Type B pancreatic cell (in vitro differentiated cells): ENCODE measurements at regions not wholly inside any gene's neighbourhood (a gene's known extent, or its start where the extent isn't known, plus 50 kb on each side); places are given as distances from the start of the nearest gene placed in this dataset.

ENCODE experiments used
- DNase-seq: peaks from one replicate; pipeline ENCODE4 v3.0.0; 2021; ENCODE audit warnings: mixed read lengths; ENCODE audit not compliant: unreplicated experiment; ENCODE audit errors: extremely low spot score
- H3K27ac Mint-ChIP-seq: 2 replicates; pipeline ENCODE4 v1.8.0; 2021; ENCODE audit warnings: mild to moderate bottlenecking, mixed read lengths
- H3K27me3 Mint-ChIP-seq: 2 replicates; pipeline ENCODE4 v1.8.0; 2021; ENCODE audit warnings: mixed read lengths
- H3K36me3 Mint-ChIP-seq: 2 replicates; pipeline ENCODE4 v1.8.0; 2021; ENCODE audit warnings: mixed read lengths
- H3K4me1 Mint-ChIP-seq: one replicate; pipeline ENCODE4 v1.8.0; 2021; ENCODE audit warnings: mixed read lengths; ENCODE audit not compliant: unreplicated experiment
- H3K4me3 Mint-ChIP-seq: 2 replicates; pipeline ENCODE4 v1.8.0; 2021; ENCODE audit warnings: mild to moderate bottlenecking, mixed read lengths
- H3K9me3 Mint-ChIP-seq: 2 replicates; pipeline ENCODE4 v1.8.0; 2021; ENCODE audit warnings: mixed read lengths
- TF ChIP-seq, protein P1 (sequence below): fragments of 200-600 bp; sonication (generic); conservative IDR thresholded peaks from 2 replicates; pipeline ENCODE4 v1.5.0; 2021; ENCODE audit warnings: antibody characterized with exemption, mild to moderate bottlenecking

DNA sequence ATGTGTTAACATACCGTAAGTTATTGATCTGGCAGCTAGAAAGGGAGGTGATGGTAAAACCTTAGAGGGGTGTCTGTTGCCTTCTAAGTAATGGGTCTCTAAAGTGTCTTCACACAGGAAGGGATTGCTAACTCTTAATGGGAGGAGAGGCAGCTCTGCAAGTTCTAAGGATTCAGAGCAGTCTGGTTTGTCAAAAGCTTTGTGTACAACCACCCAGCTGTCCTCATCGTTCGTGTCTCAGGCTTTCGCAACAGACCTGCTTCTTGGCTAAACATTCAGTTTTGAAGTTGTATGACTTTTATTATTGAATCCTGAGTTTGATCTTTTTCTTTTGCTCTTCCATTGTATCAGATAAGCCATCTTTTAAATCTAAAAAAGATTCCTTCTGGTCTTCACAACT lies 404.9 kb downstream of the SQOR start:
- H3K9me3 Mint-ChIP-seq, result no peaks in the 10 kb centered on the region
- no peaks in the 10 kb centered on the region for H3K4me1 Mint-ChIP-seq
- no peak overlapping the region for H3K27ac Mint-ChIP-seq
- DNase-seq, result no peak
- H3K27me3 Mint-ChIP-seq, result no peaks in the 10 kb centered on the region
- TF ChIP-seq, protein P1, sequence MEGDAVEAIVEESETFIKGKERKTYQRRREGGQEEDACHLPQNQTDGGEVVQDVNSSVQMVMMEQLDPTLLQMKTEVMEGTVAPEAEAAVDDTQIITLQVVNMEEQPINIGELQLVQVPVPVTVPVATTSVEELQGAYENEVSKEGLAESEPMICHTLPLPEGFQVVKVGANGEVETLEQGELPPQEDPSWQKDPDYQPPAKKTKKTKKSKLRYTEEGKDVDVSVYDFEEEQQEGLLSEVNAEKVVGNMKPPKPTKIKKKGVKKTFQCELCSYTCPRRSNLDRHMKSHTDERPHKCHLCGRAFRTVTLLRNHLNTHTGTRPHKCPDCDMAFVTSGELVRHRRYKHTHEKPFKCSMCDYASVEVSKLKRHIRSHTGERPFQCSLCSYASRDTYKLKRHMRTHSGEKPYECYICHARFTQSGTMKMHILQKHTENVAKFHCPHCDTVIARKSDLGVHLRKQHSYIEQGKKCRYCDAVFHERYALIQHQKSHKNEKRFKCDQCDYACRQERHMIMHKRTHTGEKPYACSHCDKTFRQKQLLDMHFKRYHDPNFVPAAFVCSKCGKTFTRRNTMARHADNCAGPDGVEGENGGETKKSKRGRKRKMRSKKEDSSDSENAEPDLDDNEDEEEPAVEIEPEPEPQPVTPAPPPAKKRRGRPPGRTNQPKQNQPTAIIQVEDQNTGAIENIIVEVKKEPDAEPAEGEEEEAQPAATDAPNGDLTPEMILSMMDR, result no peak
- H3K36me3 Mint-ChIP-seq, result no peaks in the 10 kb centered on the region
- no peak overlapping the region for H3K4me3 Mint-ChIP-seq

- no peak for DNase-seq
- H3K4me3 Mint-ChIP-seq, result no peak overlapping the region
- no peak overlapping the region for H3K27ac Mint-ChIP-seq
- no peaks in the 10 kb centered on the region for H3K9me3 Mint-ChIP-seq
- H3K36me3 Mint-ChIP-seq, result no peaks in the 10 kb centered on the region
- H3K27me3 Mint-ChIP-seq, result no peaks in the 10 kb centered on the region
- TF ChIP-seq, protein P1, result no peak
- no peaks in the 10 kb centered on the region for H3K4me1 Mint-ChIP-seq
Measured at GRCh38 chr15:46041905-46042304, 407.1 kb downstream of the SQOR start.

DNA sequence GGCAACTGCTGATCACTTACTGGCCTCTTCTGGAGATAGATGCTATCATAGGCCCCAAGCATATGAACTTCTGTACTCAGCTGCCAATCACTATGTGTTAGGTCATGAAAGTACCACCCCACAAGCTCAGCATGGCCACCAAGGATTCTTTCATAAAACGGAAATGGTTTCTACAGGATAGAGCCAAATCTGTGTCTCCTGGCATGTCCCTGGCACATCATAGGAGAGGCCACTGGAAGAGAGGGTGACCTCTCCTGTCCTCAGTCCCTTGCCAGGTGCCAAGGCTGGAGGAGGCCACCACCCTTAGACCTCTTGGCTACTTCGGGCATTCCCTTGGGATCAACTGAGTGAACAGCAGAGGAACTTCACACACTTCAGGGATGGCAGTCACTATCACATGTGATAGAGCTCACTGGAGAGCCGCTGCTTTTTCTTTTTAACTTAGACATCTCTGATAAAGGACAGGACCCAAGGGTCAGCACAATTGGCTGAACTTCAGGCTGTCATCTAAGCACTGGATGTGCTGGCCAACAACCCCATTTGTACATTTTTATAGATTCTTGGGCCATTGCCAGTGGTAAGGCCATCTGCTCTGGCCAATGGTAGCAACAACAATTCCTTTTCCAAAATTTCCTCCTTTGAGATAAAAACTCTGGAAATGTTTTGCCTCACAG lies 425.2 kb downstream of the SQOR start:
- H3K36me3 Mint-ChIP-seq, result no peaks in the 10 kb centered on the region
- no peak overlapping the region for H3K27ac Mint-ChIP-seq
- H3K4me1 Mint-ChIP-seq, result no peaks in the 10 kb centered on the region
- TF ChIP-seq, protein P1, result no peak
- no peaks in the 10 kb centered on the region for H3K9me3 Mint-ChIP-seq
- no peak for DNase-seq
- H3K4me3 Mint-ChIP-seq, result no peak overlapping the region
- no peaks in the 10 kb centered on the region for H3K27me3 Mint-ChIP-seq

GRCh38 chr15:46061002-46061401 lies 426.2 kb downstream of the SQOR start:
- no peaks in the 10 kb centered on the region for H3K36me3 Mint-ChIP-seq
- H3K27ac Mint-ChIP-seq, result no peak overlapping the region
- no peaks in the 10 kb centered on the region for H3K4me1 Mint-ChIP-seq
- H3K4me3 Mint-ChIP-seq, result no peak overlapping the region
- no peaks in the 10 kb centered on the region for H3K27me3 Mint-ChIP-seq
- TF ChIP-seq, protein P1, result no peak
- DNase-seq, result no peak
- no peaks in the 10 kb centered on the region for H3K9me3 Mint-ChIP-seq

DNA sequence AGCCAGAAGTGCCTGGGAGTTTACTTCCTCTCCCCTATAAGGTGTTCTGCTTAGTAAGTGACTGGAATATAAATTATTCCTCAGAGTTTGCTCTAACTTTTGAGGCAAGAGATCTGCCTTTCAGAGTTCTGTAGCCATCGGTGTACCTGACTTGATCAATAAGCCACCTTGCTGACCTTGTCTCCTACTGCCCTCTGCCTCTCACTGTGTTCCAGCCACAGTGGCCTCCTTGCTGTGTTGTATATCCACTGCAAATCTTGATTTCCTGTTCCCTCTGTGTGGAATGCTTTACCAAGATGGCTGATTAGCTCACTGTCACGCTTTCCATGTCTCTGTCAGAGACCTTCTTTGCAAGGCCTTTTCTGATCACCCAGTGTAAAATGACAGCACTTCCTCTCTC lies 442.4 kb downstream of the SQOR start:
- TF ChIP-seq, protein P1, result no peak
- no peak for DNase-seq
- Mint-ChIP-seq H3K27me3 (no peaks in the 10 kb centered on the region), H3K4me3 (no peak overlapping the region), H3K27ac (no peak overlapping the region), H3K4me1 (peaks cover 17% of the 10 kb centered on the region), H3K36me3 (no peaks in the 10 kb centered on the region), H3K9me3 (no peaks in the 10 kb centered on the region)

DNA sequence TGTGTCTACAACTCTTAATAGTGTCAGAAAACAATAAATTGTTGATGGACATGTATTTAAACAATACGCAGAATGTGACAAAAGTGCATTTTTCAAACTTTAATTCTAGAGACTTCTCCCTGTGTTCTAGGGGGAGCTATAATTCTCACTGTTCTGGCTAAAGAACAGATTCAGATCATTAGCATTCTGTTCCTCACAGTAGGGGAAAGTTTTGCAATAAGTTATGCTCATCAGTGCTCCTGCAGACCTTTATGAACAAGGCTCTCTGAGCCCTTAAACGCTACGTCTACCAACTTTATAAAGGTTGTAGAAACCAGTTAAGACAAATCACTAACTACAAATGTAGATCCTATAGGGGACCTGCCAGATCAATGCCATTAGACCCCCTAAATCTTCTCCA lies 444.2 kb downstream of the SQOR start:
- no peak for DNase-seq
- Mint-ChIP-seq H3K9me3 (no peaks in the 10 kb centered on the region), H3K4me3 (no peak overlapping the region), H3K27ac (no peak overlapping the region), H3K27me3 (no peaks in the 10 kb centered on the region), H3K4me1 (peaks cover 22% of the 10 kb centered on the region), H3K36me3 (no peaks in the 10 kb centered on the region)
- TF ChIP-seq, protein P1, result no peak
